ENCODE measurements at regions not wholly inside any gene's neighbourhood (a gene's known extent, or its start where the extent isn't known, plus 50 kb on each side); places are given as distances from the start of the nearest gene placed in this dataset.
"Not testable (repeated sequence)": the region's sequence is repeated elsewhere in the genome, so short reads cannot be mapped to it uniquely, and the experiment has no call there.

GRCh38 chr2:89876878-89877277 is 1185.4 kb downstream of the RPIA start:
- not testable (repeated sequence) for DNase-seq

GRCh38 chr2:89882880-89883279 is 1191.4 kb downstream of the RPIA start:
- DNase-seq, result not testable (repeated sequence)

GRCh38 chr2:89883624-89884023 is 1192.2 kb downstream of the RPIA start:
- not testable (repeated sequence) for DNase-seq

- not testable (repeated sequence) for DNase-seq
Measured at GRCh38 chr2:89885071-89885470, 1193.6 kb downstream of the RPIA start.

- not testable (repeated sequence) for DNase-seq
Measured at GRCh38 chr2:89888693-89889092, 1197.2 kb downstream of the RPIA start.

- not testable (repeated sequence) for DNase-seq
Measured at GRCh38 chr2:89890185-89890773, 1198.8 kb downstream of the RPIA start.

GRCh38 chr2:89894988-89895387 is 1203.5 kb downstream of the RPIA start:
- DNase-seq, result not testable (repeated sequence)

GRCh38 chr2:89895629-89896028 is 1204.2 kb downstream of the RPIA start:
- DNase-seq, result not testable (repeated sequence)

GRCh38 chr2:89927018-89927417 is 1235.5 kb downstream of the RPIA start:
- not testable (repeated sequence) for DNase-seq

GRCh38 chr2:89935436-89935835 is 1244.0 kb downstream of the RPIA start:
- not testable (repeated sequence) for DNase-seq

- not testable (repeated sequence) for DNase-seq
Measured at GRCh38 chr2:89936011-89936410, 1244.5 kb downstream of the RPIA start.

GRCh38 chr2:89936559-89936958 is 1245.1 kb downstream of the RPIA start:
- not testable (repeated sequence) for DNase-seq

GRCh38 chr2:89938756-89939155 is 1247.3 kb downstream of the RPIA start:
- not testable (repeated sequence) for DNase-seq

- DNase-seq, result not testable (repeated sequence)
Measured at GRCh38 chr2:89944267-89944666, 1252.8 kb downstream of the RPIA start.

GRCh38 chr2:89945004-89945616 is 1253.6 kb downstream of the RPIA start:
- DNase-seq, result not testable (repeated sequence)

- not testable (repeated sequence) for DNase-seq
Measured at GRCh38 chr2:89947208-89947815, 1255.8 kb downstream of the RPIA start.

- DNase-seq, result not testable (repeated sequence)
Measured at GRCh38 chr2:89948102-89948501, 1256.6 kb downstream of the RPIA start.

- DNase-seq, result not testable (repeated sequence)
Measured at GRCh38 chr2:89950807-89951206, 1259.3 kb downstream of the RPIA start.

GRCh38 chr2:89957236-89957635 is 1265.8 kb downstream of the RPIA start:
- not testable (repeated sequence) for DNase-seq

GRCh38 chr2:89959729-89960378 is 1268.4 kb downstream of the RPIA start:
- not testable (repeated sequence) for DNase-seq

GRCh38 chr2:89960570-89960969 is 1269.1 kb downstream of the RPIA start:
- not testable (repeated sequence) for DNase-seq

GRCh38 chr2:89968567-89968966 is 1277.1 kb downstream of the RPIA start:
- DNase-seq, result not testable (repeated sequence)

- not testable (repeated sequence) for DNase-seq
Measured at GRCh38 chr2:89969190-89969589, 1277.7 kb downstream of the RPIA start.

All from T-helper 1 cell (primary cell).